GM19328 (cell line): ENCODE measurements at regions not wholly inside any gene's neighbourhood (a gene's known extent, or its start where the extent isn't known, plus 50 kb on each side); places are given as distances from the start of the nearest gene placed in this dataset.
A peak's percentile ranks its signal among the peaks of the same experiment; 100 is the strongest.

Source experiments
- ATAC-seq: cut with Tn5 transposase; IDR thresholded peaks from one replicate; pipeline ENCODE4 v1.9.1; 2021; ENCODE audit warnings: mild to moderate bottlenecking, moderate library complexity; ENCODE audit not compliant: unreplicated experiment

DNA sequence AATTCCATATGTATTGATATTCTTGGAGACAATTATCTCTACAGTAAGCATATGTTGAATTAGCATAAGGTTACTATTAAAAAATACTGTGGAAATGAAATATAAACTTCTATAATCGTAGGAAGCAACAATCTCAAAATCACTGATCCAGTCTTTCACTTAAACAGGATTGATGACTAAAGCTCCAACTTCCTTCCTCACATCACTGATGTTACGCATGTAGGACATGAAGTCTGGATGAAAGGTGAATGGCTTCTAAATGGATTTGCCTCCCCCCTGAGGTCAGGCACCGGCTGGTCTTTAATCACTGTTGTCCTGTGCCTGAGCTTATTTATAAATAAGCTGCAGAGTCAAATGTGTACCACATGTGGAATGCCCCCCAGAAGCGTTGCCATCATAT, 157.1 kb upstream of the NFIB start:
- ATAC-seq: no peak

DNA sequence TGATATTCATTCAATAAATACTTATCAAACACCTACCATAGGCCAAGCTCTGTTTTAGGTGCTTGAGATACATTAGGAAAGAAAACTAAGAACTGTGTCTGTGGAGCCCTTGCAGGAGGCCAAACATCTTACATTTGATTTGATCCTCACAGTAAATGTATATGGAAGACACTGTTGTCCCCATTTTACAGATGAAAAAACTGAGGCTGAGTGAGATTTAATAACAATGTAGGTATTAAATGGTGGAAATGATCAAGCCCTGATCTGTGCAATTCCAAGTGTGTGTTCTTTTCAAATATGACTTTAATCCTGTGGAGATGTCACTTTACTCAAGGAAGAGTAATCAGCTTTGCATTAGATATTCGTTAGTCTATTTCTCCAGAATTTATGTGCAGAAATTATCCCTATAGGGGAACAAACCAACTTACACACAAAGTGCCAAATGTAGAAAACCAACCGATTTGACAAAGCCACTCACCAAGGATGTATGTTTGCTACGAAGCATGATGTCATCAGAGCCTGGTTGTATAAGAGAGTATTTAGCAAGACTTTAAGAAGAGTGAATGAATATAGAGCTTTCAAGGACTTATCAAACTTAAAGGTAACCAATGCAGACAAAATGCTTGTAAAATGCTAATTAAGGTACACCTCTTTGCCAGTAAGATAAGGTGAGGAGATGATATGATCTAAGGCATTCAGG, 153.9 kb upstream of the NFIB start:
- no peak for ATAC-seq

DNA sequence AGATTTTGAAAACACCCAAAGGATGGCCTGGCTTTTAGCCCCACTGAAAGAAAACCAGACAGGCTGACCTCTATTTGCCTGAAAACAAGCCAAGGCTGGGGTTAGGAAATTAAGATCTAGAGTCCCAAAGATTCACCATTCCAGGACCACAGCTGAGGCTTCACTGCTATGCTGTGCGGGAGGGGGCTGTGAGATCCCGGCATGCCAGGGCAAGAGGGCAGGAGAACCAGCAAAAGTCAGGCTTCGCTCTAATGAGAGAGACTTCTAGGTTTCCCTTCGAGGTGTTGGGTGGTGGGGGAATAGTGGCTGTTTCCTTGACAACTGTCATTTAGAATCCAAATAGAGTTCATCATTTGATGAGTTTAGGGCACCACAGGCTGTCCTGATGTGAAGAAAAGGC, 152.9 kb upstream of the NFIB start:
- no peak for ATAC-seq

DNA sequence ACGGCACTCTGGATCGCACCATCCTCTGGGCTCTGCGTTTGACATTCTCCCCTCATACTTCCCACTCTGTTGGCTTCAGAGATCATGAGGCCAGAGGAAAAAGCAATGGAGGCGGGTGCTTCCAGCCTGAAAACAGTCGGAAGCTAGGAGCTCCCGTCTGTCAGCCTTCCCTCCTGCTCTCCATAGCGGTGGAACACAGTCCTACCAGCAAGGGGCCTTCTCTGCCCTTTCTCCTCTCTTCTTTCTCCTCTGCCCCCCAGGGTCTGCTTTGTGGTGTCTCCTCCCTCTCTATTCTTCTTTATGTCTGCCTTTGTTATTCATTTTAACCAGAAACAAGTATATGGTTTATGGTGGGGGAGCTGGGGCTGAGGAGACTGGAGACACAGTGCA, 152.5 kb upstream of the NFIB start:
- ATAC-seq: no peak

DNA sequence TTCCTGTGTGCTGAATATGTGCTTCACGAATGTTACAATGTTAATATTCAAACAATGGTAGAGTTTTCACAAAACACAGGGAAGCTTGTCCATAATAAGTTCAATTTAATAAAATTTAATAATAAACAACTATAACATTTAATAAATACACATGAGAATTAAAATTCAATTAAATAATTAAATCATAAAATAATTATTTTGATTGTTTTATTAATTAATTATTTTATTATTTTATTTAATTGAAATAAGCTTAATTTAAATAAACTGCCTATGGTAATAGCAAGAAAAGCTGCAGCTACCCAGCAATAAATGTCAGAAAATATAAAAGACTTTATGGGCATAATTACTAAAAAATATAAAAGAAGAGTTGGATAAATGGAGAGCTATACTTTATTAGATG, 149.0 kb upstream of the NFIB start:
- no peak for ATAC-seq

DNA sequence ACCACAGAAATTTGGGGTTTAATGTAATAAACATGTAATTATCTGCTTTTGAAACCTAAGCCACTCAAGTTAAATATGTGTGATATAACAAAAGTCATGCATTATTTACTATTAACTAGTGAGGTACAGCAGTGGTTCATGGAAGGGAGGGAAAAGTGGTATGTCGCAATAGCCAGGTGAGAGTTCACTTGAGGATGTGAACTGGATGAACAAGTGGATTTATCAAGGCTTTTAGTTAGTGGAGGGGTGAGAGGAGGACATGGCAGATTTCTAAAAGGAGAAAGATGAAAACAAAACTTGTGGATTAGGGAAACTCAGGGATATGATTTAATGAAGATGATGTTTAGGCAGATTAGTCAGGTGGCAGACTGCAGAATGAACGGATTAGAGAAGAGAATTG, 141.3 kb upstream of the NFIB start:
- ATAC-seq: no peak

DNA sequence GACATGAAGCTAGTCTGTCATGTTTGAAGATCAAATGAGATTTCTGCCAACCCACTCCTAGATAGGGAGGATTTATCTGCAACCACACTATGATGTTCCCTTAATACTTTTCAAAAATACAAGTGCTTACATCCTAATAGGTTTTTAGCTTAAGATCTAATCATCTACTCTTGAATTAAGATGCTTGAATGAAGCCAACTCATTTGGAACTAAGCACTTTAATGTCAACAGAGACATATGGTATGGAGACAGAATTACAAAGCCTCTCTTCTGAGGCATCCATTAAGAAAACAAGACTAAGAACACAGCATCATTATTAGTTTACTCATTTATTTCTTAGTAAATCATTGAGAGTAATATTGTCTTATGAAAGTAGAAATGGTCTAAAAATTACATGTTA, 139.3 kb upstream of the NFIB start:
- ATAC-seq: no peak

DNA sequence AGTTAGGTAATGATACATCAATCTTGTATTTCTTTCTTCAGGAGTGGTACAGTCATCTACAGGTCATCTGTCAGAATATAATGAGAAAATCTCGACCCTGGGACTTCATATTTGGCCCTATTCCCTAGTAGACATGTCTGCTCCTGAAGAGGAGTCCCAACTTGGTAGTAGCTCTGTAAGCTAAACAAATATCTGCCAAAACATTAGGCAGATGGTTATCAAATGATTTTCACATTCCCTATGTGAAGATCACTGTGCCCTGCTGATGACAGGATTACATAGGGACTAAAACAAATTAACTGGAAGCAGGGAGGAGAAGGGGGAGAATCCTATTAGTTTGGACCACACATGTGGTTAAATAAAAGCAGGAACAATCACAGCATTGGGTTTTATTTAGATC, 138.6 kb upstream of the NFIB start:
- ATAC-seq: no peak

DNA sequence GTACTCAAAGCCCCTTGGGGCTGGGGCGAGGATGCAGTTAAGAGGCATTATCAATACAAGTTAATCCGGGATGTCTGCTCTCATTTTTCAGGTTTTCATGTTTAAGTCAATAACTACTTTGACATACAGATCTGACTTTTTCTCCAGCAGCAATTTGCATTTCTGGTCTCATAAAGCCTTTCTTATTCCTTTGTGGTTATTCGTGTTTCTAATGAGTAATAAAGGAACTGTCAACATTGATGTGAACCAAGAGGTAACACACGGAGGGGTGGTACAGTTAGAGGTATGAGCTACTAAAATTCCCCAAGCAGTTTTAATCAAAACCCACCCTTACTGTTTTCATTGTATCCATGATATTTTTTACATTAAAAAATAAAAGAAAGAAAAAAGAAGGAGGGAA, 138.0 kb upstream of the NFIB start:
- peak; percentile 90 for ATAC-seq

DNA sequence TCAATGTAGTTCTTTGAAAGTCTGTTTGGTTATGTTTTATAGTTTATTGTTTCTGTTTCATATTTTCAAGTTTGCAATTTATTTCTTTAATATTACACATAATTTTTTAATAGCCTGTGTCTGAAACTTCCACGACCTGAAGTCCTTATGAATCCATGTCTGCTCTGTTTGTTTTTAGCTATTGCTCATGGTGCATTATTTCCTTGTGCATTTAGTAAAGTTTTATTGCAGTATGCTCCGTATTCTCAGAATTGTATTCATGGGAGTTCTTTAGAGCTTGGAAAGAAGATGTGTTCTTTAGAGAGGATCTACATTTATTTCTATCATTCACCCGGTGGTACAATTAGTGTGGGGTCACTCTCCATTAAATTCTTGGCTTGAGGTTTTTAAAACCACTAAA, 133.2 kb upstream of the NFIB start:
- no peak for ATAC-seq

DNA sequence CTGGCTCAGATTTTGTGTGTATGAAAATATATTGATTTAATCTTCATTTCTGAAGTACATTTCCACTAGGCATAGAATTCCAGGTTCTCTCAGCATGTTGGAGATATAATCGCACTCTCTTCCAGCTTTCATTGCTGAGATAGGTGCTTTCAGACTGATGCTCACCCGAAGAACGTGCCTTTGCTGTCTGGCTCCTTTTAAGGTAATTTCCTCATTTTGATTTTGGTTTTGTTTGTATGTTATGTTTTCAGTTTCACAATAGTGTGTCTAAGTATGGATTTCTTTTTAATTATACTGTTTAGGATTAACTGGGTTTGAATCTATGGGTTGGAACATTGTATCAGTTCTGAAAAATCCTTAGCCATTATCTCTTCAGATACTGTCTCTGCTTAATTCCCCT, 132.0 kb upstream of the NFIB start:
- no peak for ATAC-seq

DNA sequence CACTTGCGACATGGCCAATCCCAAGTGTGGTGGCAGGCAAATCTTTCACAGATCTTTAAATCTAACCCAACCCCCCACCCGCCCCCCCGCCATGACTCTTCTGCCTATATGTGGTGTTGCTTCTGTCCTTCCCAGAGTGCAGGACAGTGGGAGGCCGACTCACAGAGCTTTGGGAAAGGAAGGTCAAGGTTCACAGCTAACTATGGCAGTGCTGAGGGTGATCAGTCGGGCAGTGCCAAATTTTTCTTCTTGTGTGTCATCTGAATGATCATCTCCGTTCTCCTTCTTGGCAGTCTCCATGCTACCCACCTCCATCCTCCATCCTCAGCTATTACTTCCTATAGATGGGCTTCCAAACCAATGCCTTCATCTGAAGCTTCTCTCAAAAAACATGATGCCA, 129.0 kb upstream of the NFIB start:
- no peak for ATAC-seq

DNA sequence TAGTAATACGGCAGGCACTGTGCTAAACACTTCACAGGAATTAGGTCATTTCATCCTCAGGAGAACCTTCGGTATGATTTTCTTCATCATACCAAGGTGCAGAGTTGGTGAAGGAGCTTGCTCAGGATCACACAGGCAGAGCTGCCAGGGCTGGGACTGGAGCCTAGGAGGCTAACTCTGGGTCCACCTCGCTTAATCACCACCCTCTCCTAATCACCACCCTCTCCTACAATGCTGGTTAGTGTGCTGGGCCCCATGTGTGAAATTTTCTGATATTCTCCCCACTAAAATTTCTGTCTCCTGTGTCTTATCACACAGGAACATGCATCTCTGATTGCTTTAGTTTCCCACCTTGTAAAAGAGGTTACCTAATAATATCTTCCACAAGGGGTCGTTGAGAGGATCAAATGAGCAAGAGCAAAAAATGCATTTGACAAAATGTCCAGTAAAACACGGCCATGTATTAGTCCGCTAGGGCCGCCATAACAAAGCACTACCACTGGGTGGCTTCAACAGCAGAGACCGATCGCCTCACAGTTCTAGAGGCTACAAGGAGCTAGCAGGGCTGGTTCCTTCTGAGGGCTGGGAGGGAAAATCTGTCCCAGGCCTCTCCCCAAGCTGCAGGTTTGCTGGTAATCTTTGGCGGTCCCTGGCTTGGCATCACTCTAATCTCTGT, 128.2 kb upstream of the NFIB start:
- ATAC-seq: peak; percentile 51

DNA sequence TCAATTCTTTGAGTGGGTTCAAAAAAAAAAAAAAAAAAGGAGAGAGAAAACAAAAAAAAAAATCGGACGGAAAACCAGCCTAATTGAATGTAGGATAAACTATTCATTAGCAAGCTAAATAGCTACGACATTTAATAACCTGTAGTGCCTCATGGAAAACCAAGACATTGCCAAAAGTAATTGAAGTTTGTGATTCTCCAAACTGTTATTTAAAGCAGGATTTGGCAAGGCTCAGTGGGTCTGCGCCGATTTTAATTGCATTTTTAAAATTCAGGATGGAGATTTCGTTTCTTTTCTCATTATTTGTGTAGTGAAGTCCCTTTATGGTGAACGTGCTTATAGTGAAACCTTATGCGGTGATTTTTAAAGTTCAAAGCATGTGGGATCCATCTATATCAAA, 127.2 kb upstream of the NFIB start:
- ATAC-seq: no peak

DNA sequence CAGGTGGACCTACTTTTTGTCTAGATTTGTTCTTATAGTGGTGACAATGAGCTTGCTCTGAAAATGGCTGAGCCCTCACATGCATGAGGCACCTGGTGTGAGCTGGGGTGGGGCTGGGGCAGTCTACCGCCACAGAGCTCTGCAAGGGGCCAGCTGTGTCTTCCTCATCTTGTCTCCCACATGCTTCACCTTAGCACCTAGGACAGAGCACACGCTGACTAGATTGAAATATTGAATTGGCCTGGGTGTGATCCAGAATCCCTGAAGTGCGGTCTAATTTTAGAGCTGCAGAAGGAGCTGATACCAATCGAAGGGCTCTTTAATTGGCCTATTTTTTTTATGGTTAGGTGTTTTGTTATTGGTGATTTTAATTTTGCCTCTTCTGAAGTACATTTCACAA, 126.1 kb upstream of the NFIB start:
- ATAC-seq: no peak

DNA sequence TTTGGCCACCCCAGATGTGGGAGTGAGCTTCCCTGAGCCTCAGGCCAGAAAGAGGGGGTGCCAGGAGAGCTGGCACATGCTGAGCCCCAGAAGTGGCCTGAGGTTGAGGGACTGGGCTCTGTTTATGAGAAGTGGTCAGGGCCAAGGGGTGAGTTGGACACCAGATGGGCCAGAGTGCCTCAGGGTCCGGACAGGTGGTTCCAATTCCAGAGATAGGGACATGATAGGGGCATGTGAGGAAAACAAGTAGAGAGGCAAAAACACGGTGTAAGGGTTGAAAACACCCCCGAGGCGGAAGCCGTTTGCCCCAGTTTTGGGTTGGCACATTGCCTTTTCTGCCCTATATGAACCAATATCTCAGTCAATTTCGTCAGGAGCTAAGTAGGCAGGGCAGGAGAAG, 125.6 kb upstream of the NFIB start:
- no peak for ATAC-seq

DNA sequence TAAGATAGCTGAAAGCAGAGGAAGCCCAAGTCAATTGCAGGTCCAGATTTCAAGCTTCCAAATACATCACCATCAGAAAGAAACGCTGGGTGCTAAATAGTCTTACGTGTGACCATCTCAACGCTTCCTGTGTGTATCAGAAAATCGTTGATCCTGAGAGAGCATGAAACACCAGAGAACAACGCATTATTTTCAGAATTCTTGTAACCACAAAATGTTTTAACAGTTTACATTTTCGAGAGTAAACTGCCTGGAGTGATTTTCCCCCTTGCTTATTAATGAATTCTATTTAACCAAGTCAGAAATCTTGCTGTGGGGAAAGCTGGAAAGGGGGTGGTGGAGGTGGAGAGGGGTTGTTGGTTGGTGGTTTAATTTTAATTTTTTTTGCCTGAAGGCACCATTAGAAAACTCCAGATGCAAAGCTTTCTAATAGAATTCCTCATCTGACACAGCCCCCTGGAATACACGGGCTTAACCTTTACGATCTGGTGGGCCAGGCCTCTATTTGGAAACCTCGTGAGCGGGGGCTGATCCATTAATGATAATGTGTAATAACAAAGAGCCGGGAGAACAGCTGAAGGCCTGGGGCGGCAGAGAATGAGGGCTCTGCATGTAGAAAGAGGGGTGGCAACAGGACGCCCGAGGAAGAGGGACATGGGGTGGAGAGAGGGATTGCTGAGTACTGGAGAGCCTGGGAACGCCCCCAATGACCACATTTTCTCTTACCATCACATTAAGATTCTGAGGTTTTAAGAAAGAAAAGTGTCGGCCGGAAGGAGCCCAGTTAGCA, 124.5 kb upstream of the NFIB start:
- ATAC-seq: no peak

DNA sequence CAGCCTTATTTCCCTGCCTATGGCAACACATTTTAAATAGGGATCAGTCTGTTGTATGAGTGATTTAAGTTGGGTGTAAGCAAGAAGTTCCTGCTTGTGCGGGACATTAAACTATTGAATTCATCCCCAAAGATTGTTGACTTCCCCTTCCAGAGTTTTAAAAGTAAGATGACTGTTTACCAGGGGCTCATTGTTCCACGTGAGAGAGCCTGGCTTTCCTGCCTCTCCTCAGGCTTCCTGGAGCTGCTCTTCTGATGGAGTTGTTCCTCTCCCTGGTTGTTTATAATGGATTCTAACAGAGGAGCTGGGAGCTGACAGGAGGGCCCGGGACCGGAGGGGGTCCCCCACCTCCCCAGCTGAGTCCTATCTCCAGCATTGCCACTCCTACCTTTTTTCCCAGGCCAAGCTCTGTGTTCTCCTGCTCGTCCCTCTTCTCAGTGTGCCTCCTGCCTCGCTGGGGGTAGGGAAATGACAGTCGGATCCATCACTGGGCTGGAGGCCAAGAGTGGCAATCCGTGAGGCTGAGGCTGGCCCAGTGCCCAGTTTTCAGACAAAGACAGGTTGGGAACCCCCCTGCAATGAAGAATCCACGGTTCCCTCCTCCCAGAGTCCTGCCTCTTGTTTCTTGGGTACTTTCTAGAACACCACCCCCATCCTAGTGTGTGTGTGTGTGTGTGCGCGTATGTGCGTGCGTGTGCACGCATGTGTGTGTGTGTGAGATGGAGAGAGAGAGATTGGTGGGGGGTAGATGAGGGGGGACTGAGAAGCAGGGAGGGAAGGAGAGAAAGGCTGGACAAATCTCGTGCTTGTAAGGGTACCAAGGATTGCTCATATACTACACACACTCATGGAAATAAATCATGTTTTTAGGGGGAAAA, 123.7 kb upstream of the NFIB start:
- no peak for ATAC-seq

DNA sequence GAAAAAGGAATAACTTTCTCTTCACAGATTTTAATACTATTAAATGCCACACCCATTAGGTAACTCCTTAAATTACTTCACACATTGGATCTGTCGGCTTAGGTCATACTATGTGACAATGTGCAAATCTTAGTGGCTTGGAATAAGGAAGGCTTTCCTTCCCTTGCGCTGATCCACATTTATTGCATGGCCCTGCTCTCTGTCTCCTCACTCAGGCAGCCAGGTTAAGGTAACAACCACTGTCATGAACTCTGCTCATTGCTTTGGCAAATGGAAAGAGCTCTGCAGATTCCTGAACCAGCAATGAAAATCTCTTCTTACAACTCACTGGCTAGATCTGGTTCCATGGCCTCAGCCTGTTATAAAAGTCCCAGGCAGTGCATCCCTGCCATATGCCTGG, 121.9 kb upstream of the NFIB start:
- ATAC-seq: no peak

DNA sequence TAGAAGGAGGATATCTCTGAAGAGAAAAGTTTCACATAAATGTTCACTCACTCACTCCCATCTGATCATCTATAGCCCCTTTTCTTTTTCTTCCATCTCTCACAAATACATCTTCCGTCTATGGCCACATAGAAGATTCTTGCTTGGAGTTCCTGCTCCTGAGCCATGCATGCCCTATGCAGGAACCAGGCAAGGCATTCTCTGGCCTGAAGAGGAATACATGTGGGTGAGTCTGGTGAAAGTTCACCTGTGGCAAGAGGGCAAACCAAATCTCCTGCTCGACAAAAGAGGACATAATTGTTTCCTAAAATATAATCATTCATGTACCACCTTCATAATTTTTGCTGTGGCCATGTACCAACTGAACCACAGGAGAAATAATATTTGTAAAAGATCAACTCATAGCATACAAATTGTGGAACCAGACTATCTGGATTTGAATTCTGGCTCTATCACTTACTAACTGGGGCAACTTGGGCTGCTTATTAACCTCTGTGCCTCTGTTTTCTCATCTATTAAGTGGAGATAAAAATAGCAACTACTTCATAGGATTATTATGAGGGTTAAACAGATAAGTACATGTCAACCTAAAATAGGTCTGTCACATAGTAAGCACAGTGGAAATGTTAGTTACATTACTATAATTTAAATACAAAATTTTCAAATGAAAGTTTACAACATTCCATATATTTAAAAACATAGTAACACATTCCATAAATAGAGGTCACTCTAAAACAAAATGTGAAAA, 121.2 kb upstream of the NFIB start:
- no peak for ATAC-seq

DNA sequence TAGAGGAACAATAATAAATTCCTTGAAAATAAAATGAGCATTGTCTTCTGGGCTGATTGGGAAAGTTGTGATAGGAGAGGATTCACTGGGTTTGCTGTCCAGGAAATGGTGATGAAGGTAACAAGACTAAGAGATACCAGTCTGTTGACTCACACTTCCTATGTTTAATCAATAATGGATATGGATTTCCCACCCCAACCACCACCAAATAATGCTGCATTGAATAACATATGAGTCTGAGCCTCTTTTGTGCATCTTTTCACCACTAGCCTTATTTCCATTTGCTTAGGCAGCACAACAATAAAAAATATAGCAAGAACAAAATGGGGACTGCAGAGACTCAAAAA, 120.2 kb upstream of the NFIB start:
- ATAC-seq: no peak
